Stimulated activated CD8-positive, alpha-beta memory T cell treated with anti-CD3 and anti-CD28 coated beads, Interleukin-7, amount 100 ng/mL, for 48 hours (primary cell): ENCODE measurements at regions not wholly inside any gene's neighbourhood (a gene's known extent, or its start where the extent isn't known, plus 50 kb on each side); places are given as distances from the start of the nearest gene placed in this dataset.
"Not testable (repeated sequence)": the region's sequence is repeated elsewhere in the genome, so short reads cannot be mapped to it uniquely, and the experiment has no call there.

Experiments
- DNase-seq, 2 donors: peaks; one replicate each; pipeline ENCODE4 v3.0.0-alpha.2; 2020; ENCODE audit warnings: low read depth in 1 of 2; ENCODE audit errors: extremely low read depth in 1 of 2

GRCh38 chr17:33680472-33680871 lies 387.4 kb upstream of the ASIC2 start:
- DNase-seq, result no peak

- no peak for DNase-seq
These were observed 389.5 kb upstream of the ASIC2 start for GRCh38 chr17:33682599-33682998.

GRCh38 chr17:33684735-33685134 lies 391.6 kb upstream of the ASIC2 start:
- no peak for DNase-seq

- DNase-seq, result no peak
These were observed 393.1 kb upstream of the ASIC2 start for GRCh38 chr17:33686171-33686570.

GRCh38 chr17:33687831-33688230 lies 394.7 kb upstream of the ASIC2 start:
- DNase-seq, result no peak

GRCh38 chr17:33688771-33689170 lies 395.7 kb upstream of the ASIC2 start:
- DNase-seq, result no peak

- DNase-seq, result no peak
These were observed 396.6 kb upstream of the ASIC2 start for GRCh38 chr17:33689725-33690124.

GRCh38 chr17:33695431-33695830 lies 402.3 kb upstream of the ASIC2 start:
- no peak for DNase-seq

GRCh38 chr17:33696102-33696501 lies 403.0 kb upstream of the ASIC2 start:
- DNase-seq, result no peak

GRCh38 chr17:33697557-33697956 lies 404.5 kb upstream of the ASIC2 start:
- no peak for DNase-seq

- DNase-seq, result no peak
These were observed 408.8 kb upstream of the ASIC2 start for GRCh38 chr17:33701910-33702309.

- DNase-seq, result no peak
These were observed 411.8 kb upstream of the ASIC2 start for GRCh38 chr17:33704856-33705255.

GRCh38 chr17:33709881-33710280 lies 416.8 kb upstream of the ASIC2 start:
- no peak for DNase-seq

GRCh38 chr17:33712120-33712519 lies 419.0 kb upstream of the ASIC2 start:
- DNase-seq, result no peak

GRCh38 chr17:33716957-33717356 lies 423.9 kb upstream of the ASIC2 start:
- no peak for DNase-seq

- DNase-seq, result not testable (repeated sequence)
These were observed 430.6 kb upstream of the ASIC2 start for GRCh38 chr17:33723736-33724135.

- DNase-seq, result no peak
These were observed 432.7 kb upstream of the ASIC2 start for GRCh38 chr17:33725675-33726271.

GRCh38 chr17:33730131-33730530 lies 437.0 kb upstream of the ASIC2 start:
- no peak for DNase-seq

GRCh38 chr17:33732116-33732515 lies 439.0 kb upstream of the ASIC2 start:
- DNase-seq, result no peak

- no peak for DNase-seq
These were observed 446.6 kb upstream of the ASIC2 start for GRCh38 chr17:33739714-33740113.

- no peak for DNase-seq
These were observed 452.1 kb upstream of the ASIC2 start for GRCh38 chr17:33745047-33745760.

GRCh38 chr17:33749171-33749570 lies 456.1 kb upstream of the ASIC2 start:
- DNase-seq, result no peak
